Mesenteric fat pad (tissue), 1 donor: ENCODE measurements at regions not wholly inside any gene's neighbourhood (a gene's known extent, or its start where the extent isn't known, plus 50 kb on each side); places are given as distances from the start of the nearest gene placed in this dataset. TPM values are rescaled to one million over a fixed set of nuclear protein-coding genes. Genes with fewer than 3 reads are reported as not detected.

Experiments
- microRNA-seq: library from miRNA; unstranded; fragments of <30 nt; microRNA quantifications from one replicate; pipeline ENCODE4 v1.2.0, GENCODE V29; 2020; ENCODE audit warnings: borderline number of aligned reads
- donor health status: DM: yes; HTN: yes; CAD: no.

Small RNA genes in the stretch of these regions (microRNA-seq; reads per million reads assigned to microRNA genes)
- gene MIR5702 = not detected
